ENCODE measurements at regions not wholly inside any gene's neighbourhood (a gene's known extent, or its start where the extent isn't known, plus 50 kb on each side); places are given as distances from the start of the nearest gene placed in this dataset.

DNA sequence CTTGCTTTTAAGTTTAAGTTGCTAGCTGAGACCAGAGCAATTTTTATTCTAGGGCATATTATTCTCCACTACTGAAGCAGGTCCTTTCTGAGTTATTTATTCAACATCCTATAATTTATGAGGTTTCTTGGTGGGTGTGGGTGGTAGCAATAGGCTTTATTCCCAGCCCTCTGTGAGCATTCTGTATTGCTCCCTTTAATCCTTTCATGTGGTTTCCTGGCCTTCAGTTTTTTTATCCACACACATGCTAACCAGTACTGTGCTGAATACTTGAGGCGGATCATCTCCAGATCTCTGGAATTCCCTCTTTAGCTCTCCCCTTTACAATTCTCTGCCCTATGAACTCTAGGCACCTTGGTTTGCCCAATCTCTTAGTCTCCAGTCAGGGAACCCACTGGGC, 91.8 kb upstream of the GLRA1 start:
- DNase-seq: no peak

DNA sequence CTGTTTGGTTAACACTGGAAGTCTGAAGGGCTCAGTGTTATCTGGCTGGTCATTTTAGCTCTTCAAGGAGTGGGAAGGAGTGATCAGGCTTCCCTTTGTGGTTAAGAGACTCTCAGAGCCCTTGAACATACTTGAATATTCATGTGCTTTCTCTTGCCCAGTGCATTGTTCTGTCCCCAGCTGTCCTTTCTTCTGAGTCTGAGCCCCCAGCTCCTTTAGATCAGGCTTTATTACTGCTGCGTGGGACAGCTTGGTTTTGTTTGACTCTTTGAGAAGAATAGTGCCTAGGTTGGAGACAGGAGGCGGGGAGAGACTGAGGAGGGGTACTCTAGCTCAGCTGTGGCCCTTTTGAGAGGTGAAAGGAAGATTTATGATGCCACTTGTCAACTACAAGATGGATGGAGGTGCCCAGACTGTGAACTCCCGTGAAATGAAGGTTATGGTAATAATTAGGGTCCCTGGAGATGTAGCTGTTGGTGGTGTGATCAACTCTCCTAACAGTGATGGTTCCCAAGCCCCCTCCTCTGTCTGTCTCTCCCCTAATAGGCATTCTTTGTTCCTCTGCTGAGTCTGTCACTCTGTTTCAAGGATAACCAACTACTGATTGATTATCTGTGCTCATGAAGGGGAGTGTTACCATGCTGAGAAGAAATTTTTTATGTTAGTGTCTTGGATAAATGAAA, 83.1 kb upstream of the GLRA1 start:
- DNase-seq: no peak

DNA sequence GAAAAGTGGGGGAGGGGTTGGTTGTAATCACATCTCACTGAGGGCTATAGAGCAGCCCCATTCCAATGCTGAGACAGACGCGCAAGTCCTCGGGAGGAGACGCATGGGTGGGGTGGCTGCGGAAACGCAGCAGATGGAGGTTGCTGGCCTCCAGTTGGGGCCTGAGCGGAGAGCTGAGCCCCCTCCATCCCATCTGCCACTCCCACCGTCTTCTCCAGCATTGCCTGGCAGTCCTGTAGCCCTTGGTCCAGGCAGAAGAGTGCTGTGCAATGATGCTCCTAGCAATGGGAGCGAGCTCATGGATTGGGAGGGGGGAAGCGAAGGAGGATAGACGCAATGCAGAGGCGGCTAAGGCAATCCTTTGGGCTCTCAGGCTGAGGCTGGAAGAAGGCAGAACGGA, 79.4 kb upstream of the GLRA1 start:
- DNase-seq: no peak
